GM03348 (cell line): ENCODE measurements at regions not wholly inside any gene's neighbourhood (a gene's known extent, or its start where the extent isn't known, plus 50 kb on each side); places are given as distances from the start of the nearest gene placed in this dataset.
"Not testable (repeated sequence)": the region's sequence is repeated elsewhere in the genome, so short reads cannot be mapped to it uniquely, and the experiment has no call there.

Experiments used
- DNase-seq: peaks from one replicate; pipeline ENCODE4 v3.0.0; 2012; ENCODE audit warnings: low spot score

DNA sequence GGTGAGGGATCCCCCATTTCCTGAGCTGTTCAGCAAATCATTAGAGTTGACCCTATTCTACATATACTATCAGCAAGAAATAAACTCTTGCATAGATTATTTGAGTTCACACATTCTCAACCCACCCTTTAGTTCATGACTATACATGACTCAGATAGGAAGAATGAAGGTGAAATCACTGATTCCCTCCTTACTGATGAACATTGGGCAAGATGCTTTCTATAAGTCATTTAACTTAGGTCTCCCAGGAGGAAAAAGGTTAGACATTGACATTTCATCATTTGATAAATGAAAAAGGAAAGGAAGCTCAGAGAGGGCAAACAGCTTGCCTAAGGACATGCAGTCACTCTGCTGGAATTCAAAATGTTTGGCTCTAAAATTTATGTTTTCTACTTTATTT is 408.0 kb downstream of the TMEM182 start:
- DNase-seq = no peak

DNA sequence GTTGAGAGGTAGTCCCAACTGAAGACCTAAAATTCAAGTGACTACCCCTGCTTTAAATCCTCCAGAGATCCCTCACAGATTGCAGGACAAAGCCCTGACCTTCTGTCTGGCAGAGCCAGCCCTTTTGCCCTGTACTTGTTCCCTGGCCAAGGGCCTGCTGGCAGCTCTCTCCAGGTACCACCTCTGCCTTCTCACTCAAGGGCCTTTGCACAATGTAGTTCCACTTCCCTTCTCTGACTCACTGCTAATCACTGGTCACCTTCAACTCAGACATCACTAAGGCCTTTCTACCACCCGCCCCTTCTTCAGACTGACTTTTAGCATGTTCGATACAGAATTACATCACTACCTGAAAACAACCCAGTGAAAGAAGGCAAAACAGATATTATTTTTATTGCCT is 411.0 kb downstream of the TMEM182 start:
- DNase-seq = no peak

DNA sequence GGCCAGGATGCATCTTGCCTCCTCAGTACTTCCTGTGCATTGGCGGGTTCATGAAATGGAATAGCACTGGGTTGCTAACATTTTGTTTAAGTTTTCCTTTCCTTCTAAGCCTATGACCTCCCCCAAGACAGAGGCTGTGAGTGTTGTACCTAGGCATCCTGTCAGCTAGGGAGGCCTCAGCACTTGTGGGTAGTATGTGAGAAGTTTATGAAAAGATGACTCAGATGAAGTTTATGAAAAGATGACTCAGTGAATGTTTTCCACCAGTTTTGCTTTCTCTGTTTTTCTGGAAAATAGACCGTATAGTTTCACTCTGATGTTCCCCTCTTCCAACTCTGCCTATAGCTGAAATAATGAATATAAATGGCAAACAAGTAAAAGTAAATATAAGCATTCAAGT is 412.9 kb downstream of the TMEM182 start:
- no peak for DNase-seq

DNA sequence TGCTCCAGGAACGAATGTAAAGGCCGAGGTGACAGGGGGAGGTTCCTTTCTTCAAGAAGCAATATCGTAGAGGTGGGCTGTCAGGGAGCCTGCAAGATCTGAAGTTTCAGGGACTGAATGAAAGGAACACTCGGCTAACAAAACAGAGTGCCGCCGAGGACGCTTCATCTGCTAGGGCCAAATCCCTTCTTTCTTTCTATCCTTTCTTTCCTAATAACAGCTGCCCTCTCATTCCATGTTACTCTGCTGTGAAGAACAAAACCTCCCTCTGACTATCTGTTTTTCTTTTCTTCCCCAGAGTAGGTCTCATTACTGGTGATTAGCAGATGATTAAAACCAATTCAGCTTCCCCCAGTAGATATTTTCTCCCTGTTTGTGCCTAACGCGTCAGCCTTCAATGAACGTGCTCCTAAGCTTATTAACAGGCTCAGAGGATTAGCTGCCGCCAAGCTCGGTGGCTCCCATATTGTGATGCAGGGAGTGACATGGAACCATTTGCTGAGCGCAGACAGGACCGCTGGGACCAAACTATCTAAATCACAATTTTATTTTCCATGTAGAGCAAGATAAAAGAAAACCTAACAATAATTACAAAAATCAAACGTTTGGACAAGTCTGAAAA is 414.6 kb downstream of the TMEM182 start:
- DNase-seq = no peak

DNA sequence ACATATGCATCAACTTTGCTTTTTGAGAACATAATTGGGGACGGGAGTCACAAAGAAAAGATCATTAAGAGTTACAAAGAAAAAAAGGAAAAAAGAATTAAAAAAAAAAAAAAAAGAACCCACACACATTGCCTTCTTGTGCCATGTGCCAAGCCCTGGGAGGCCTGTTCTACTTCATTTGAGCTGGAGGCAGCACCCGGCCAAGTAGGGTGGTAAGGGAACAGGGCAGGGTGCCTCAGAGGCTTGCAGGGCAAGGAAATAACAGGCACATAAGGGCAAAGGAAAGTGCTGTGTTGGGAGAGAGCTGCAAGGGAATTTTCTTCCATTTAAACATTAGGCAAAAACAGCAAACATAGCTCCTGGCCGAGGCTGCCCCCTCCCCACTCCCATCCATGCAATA is 418.0 kb downstream of the TMEM182 start:
- no peak for DNase-seq

DNA sequence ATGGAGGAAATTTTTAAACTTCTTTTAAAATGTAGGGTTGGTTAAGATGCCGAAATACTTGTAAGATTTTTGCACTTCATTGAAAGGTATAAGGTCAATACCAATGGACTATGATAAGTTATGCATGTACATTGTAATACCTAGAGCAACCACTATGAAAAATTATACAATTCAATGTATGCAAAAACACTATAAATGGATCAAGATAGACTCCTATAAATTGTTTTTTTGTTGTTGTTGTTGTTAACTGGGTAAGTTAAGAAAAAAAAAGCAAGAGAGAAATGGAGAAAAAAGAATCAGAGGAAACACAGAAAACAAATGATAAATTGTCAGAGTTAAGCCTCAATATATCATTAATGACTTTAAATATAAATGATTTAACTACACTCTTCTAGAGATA is 421.2 kb downstream of the TMEM182 start:
- DNase-seq = no peak

DNA sequence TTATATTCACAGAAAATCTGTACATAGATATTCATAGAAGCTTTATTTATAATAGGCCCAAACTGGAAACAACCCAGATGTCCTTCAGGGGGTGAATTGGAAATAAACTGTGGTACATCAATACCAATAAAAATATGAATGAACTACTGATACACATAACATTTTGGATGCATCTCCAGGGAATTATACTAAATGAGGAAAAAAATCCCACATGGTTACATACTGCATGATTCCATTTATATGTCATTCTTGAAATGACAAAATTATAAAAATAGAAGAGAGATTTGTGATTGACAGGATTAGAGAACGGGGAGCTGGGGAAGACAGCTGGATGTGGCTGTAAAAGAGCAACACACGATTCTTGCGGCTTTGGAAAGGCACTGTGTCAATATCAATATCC is 435.0 kb downstream of the TMEM182 start:
- DNase-seq = no peak

DNA sequence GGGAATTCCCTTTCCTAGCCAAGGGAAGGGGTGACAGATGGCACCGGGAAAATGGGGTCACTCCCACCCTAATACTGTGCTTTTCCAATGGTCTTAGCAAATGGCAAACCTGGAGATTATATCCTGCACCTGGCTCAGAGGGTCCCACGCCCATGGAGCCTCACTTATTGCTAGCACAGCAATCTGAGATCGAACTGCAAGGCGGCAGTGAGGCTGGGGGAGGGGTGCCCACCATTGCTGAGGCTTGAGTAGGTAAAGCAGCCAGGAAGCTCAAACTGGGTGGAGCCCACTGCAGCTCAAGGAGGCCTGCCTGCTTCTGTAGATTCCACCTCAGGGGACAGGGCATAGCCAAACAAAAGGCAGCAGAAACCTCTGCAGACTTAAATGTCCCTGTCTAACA is 438.9 kb downstream of the TMEM182 start:
- DNase-seq = not testable (repeated sequence)

DNA sequence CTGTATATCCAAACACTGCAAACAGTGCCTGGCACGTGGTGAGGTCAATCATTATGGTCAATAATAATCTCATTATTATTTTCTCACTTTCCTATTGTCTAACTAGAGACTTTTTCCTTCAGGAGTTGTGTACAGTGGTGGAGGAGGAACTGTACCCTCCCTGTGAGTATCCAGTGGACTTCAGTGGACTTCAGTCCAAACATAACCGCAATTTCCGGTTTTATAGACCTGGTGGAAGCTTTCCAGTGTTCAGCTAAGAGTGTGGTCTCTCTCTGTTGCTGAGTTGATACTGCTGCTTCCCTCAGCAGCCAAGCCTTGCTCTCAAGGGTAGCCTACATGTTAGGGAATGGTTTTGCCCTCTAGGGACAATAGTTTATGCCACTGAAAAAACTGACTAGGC is 447.1 kb downstream of the TMEM182 start:
- DNase-seq = no peak

DNA sequence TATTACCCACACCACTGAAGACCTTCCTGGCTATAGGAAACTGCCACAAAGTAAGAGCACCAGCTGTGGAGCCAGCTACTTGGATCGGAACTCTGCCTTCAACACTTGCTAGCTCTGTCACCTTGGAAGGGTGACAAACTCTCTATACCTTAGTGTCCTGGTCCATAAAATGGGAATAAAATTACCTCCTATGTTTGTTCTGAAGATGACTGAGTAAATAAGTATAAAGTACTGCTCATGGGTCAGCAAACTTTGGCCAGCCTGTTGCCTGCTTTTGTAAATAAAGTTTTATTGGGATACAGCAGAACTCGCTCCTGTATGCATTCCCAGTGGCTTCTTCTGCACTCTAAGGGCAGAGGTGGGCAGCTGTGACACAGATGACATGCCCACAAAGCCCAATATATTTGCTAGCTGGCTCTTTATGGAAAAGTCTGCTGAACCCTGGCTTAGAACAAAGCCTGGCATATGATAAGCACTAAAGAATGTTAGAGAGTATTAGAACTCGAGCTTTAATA is 451.3 kb downstream of the TMEM182 start:
- DNase-seq = no peak

DNA sequence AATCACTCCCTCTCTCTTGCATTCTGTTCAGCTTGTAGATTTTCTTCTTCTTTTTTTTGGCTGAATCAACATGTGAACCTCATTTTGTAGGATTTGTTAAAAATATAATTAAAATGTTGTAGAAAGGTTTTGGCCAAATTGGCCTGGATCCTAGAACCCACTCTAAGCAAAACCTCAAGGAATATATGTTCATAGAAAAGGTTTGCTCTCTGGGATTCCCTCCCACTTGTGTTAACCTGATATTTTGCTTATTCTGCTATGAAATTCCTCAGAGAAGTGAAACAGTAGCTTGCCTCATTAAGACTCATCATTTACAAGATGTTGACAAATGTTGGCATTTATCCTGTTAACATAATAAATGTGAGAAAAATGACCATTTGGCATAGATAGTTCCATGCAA is 456.7 kb downstream of the TMEM182 start:
- no peak for DNase-seq

DNA sequence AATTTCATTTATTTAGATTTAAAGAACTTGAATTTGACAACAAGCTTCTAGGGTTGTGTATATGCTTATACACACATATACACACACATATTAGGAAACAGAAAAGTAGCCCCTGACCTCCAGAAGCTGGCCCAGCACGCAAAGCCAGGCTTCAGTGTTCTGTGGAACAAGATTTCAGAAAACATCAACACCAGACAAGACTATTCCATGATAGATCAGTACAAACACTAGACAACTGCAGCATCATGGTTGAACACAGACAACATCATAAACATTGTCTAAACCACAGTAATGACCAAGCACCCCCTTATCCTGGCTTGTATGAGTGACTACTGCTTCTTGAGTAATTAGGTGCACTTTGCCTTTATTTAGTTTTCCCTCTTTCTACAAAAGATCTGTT is 457.6 kb downstream of the TMEM182 start:
- no peak for DNase-seq

DNA sequence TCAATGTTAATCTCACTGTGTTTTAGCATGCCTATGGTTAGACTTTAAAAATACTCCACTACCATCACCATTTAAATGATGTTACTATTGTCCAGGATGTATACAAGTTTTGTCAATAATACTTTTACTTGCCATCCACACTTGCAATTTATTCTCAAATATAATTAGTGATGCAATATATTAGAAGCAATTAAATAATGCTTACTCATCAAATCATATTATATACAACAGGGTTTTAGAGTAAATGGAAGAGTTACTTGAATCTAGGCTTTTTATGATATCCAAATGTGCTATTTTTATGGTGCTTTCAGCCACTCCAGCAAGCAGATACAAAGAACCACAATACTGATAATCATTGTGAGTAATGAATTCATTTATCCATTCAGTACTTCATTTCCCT is 461.1 kb downstream of the TMEM182 start:
- DNase-seq = no peak

DNA sequence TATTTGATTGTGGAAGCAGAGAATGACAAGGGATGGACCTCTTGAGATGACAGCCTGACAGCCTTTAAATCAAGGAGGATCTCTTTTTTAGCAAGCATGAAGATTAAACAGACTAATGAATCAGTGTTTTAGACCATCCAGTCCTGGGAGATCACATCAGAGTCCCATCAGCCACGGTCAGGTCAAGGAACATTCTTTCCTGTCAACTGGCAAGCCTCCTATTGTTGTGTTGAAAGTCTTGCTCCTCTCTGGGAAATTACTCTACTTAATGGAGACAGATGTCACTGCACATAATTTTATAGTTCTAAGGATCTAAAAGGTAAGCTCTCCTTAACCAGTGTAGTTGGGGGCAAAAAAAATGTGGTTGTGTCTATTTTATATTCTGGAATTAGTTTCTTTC is 469.0 kb downstream of the TMEM182 start:
- no peak for DNase-seq

DNA sequence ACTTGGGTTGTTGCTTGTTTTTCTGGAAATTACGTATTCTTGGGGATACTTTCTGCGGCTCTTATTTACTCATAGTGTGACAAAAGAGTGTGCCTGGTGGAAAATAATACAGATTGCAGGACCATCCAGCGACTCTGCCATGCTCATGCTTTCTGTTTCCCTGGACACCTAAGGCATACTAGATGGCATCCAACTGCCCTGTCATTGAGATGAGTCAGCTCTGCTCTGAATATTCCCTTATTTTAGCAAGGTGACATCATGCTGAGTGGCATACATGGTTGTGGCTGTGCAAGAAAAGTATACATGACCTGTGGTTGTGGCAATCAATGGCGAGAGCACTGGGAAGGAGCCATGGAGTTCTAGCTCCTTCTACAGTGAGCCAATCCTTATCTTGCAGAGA is 471.0 kb downstream of the TMEM182 start:
- DNase-seq = no peak

DNA sequence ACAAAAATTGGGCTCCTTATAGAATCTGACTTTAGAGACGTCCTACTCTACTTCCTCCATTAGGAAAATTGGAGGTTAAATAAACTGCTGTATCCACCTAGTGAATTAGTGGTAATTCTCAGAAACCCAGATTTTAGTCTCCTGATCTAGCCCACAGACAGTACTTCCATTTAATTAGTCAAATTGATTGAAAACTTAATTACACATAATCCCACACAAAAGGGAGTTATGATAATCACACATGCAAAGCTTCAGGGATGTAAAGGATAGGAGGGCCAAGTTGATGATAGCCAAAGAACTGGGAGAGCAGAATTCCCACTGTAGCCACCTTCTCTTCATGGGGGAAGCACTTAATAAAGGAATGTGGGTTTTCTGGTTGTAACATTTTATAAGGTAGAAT is 471.9 kb downstream of the TMEM182 start:
- no peak for DNase-seq

DNA sequence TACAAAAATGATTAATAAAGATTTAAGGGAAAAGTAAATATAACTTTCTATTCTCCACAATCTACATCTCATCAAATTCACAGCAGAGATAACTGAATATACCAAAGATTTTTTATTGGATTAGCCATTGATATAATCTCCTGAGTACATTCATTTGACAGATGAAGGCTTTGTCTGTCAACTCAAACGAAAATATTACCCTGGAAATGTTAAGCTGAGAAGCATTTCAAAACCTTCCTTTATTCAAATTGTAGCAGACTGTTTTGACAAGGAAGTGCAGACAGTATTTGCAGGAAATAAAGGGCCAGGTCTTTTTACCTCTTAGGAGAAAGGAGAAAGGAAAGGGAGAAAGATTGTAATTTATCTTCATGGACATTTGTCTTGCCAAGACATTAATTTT is 473.5 kb downstream of the TMEM182 start:
- DNase-seq = no peak

DNA sequence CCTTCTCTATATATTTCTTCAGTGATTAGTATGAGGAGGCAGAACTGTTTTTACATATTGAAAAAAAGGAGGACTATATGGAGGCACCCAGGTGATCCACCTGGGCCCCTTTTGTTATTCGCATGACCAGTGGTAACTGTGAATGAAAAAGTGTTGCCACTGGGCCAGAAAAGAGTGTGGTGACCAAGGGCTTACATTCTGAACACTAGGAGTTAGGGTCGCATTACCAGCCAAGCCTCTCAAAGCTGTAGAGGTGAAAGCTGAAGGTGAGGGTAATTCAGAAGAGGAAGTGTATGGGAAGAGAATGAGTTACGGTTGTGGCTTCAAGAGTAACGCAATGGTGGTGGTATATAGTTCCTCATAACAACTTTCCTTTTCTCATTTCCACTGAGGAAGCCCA is 487.6 kb downstream of the TMEM182 start:
- DNase-seq = no peak

DNA sequence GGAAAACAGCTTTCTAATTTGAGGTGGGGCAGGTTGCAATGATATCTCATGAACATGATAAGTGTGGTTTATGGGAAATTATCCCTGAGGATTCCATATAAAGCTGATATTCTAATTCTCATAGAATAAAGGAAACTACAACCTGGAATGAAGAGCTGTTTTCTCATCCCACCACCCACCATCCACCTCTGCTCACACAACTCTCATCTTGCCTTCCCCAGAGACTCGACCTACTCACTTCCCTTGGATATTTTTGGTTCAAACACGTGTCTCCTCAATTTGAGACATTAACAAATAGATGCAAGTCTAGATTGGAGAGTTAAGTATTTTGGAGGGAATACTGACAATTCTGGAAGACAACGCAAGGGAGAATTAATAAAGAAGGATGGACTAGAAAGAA is 490.9 kb downstream of the TMEM182 start:
- no peak for DNase-seq

DNA sequence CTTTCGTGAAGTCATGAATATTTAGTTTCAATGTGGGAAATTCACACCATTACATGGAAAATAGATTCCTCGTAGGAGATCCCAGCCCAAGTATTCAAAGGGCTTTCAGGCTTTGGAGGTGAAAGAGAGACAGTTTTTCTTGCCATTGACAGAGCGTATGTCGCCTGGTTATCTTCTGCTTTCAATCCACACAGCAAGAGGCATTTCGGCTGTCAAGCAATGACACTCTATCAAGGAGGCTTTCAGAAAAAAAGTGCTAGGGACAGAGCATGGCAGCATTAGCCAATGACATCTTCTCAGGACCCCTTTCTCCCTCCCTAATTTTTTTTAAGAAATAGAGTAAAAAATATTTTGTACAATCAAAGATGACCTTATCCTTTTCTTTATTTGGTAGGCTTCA is 492.8 kb downstream of the TMEM182 start:
- DNase-seq = no peak

DNA sequence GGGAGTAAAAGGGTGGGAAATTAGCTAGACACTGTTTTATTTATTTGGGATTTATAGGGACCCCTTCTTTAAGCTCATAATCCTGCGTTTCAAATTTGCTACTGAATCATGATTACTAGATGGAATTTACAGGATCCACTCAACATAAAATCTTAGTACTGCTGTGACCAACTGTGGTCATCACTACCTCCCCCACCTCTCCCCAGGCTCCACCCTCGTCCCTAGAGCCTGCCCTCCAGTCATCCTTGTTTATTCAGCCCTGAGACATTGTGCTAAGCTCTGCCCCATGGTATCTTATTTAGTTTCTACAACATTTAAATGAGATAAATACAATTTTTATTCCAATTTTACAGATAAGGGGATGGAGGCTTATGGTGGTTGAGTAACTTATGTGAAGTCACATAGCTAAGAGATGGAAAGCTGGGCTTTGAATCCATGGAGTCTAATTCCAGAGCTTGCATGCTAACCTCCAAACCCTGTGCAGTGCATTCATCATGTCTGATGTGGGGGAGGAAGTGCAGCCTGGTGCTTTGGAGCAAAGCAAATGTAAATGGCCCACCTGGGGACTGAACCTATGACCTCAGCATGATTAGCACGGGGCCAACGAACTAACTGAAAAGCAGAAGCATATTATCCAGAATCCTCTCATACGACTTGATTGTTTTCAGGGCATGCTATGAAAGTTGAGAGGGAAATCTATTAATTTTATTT is 502.4 kb downstream of the TMEM182 start:
- DNase-seq = no peak

DNA sequence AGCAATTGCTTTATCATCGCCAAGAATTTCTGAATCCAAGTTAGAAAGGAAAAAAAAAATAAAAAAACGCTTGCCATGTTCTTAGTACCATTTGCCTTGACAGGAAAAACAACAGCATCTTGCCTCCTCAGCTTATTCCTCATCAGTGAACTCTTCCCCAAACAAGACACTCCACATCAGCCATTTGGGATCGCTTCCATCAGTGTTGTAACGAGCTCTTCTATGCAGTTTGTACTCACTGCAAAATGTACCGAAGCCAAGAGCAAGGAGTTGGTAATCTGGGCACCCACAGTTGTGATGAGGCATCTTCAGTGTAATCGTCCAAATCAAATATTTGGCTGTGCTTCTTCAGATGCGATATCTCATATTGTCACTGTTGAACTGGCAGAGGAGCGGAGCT is 503.7 kb downstream of the TMEM182 start:
- DNase-seq = no peak

DNA sequence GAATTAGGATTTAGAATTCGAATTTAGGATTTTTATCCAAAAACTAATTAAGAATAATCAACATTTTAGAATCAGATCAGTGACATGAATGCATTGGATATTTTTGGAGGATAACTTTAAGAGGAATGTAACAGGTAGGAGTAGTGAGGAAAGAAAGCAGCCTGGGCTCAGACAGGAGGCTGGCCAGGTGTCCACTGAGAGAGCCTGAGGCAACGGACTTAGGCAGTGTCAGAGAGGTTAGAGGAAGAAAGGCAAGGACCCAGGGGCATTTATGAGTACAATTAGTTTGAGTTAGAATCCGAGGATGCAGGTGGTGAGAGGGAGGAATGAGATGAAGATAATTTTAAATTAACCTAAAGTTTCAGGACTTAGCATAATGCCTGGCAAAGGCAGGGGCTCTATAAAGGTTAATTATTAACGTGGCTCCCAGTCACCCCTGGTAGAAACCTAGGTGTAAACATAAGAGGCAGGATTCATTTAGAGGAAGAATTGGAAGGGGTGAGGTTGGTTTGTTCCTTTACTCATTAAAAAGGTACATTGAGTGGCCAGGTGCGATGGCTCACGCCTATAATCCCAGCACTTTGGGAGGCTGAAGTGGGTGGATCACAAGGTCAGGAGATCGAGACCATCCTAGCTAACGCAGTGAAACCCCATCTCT is 507.1 kb downstream of the TMEM182 start:
- no peak for DNase-seq

DNA sequence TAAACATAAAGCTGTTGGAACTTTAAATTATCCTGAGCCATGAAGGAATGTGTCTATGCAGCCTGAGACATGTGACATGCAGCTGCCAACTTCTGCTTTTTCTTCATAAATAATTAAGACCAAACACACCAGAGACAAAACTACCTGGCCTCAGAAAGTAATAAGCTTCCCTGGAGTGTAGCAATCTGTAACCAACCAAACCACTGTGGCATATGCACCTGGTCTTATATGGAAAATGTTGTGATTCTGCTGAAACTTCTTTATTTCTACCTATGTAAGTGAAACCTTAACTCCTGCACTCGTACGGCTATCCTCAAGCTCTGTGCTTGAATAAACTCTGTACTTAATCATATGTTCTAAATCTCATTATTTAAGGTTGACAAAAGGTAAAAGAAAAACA is 515.0 kb downstream of the TMEM182 start:
- DNase-seq = no peak
